ENCODE measurements at regions not wholly inside any gene's neighbourhood (a gene's known extent, or its start where the extent isn't known, plus 50 kb on each side); places are given as distances from the start of the nearest gene placed in this dataset.

GRCh38 chrX:102845020-102845419 lies 92.1 kb upstream of the RAB40AL start:
- peaks cover 53 to 57% of the 10 kb centered on the region in 2 experiments for H3K9me3 Mint-ChIP-seq
- no peaks in the 10 kb centered on the region for H3K27me3 Mint-ChIP-seq (ENCODE audit: low read depth)
- H3K4me1 Mint-ChIP-seq = no peaks in the 10 kb centered on the region
- no peak overlapping the region for H3K18ac ChIP-seq (ENCODE audit: insufficient read length, low read depth, low read length)
- no peaks in the 10 kb centered on the region for H3K4me1 ChIP-seq (ENCODE audit: insufficient read depth, low read length)
- no peak overlapping the region for H2BK5ac ChIP-seq (ENCODE audit: insufficient read length, low read length)
- no peaks in the 10 kb centered on the region for H3K79me1 ChIP-seq (ENCODE audit: insufficient read depth, low read depth, low read length, poor library complexity, severe bottlenecking)
- no peak overlapping the region for H3K23ac ChIP-seq (ENCODE audit: insufficient read length, low read depth, low read length)
- H3K4me3 Mint-ChIP-seq = no peak overlapping the region
- H2AFZ ChIP-seq (ENCODE audit: low read length) = no peak overlapping the region
- no peaks in the 10 kb centered on the region for H4K20me1 ChIP-seq (ENCODE audit: control insufficient read depth, insufficient read depth, insufficient read length)
- H3K14ac ChIP-seq (ENCODE audit: insufficient read depth, low read length) = no peak overlapping the region
- H3K36me3 Mint-ChIP-seq (ENCODE audit: insufficient read depth in 1 of 3, low read depth in 3 of 3) = peaks cover 5 to 23% (median 5%) of the 10 kb centered on the region in 3 experiments; a peak in 5 of 7 replicates
- no peak overlapping the region for H3K56ac ChIP-seq (ENCODE audit: insufficient read length, low read depth, low read length)
- no peak overlapping the region for H3K9ac ChIP-seq (ENCODE audit: extremely low read depth, insufficient read length, low read length)
- H3K4me2 ChIP-seq (ENCODE audit: insufficient read depth, insufficient read length, low read length) = no peak overlapping the region
- no peak overlapping the region for H2BK12ac ChIP-seq (ENCODE audit: insufficient read length, low read depth, low read length)
- H2BK120ac ChIP-seq (ENCODE audit: low read depth, low read length, poor library complexity, severe bottlenecking) = no peak overlapping the region
- no peaks in the 10 kb centered on the region for H3K79me2 ChIP-seq (ENCODE audit: insufficient read depth, low read length)
- no peak overlapping the region for H4K8ac ChIP-seq (replicated peaks; ENCODE audit: insufficient read length, low read depth, low read length)
- no peak overlapping the region for H2BK15ac ChIP-seq (ENCODE audit: low read depth, low read length)
- DNase-seq = no peak
- H3K27me3 ChIP-seq (ENCODE audit: insufficient read depth, low read length) = no peaks in the 10 kb centered on the region
- no peak overlapping the region for H4K91ac ChIP-seq (ENCODE audit: insufficient read length, low read depth, low read length)
- TF ChIP-seq, protein P1, sequence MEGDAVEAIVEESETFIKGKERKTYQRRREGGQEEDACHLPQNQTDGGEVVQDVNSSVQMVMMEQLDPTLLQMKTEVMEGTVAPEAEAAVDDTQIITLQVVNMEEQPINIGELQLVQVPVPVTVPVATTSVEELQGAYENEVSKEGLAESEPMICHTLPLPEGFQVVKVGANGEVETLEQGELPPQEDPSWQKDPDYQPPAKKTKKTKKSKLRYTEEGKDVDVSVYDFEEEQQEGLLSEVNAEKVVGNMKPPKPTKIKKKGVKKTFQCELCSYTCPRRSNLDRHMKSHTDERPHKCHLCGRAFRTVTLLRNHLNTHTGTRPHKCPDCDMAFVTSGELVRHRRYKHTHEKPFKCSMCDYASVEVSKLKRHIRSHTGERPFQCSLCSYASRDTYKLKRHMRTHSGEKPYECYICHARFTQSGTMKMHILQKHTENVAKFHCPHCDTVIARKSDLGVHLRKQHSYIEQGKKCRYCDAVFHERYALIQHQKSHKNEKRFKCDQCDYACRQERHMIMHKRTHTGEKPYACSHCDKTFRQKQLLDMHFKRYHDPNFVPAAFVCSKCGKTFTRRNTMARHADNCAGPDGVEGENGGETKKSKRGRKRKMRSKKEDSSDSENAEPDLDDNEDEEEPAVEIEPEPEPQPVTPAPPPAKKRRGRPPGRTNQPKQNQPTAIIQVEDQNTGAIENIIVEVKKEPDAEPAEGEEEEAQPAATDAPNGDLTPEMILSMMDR (conservative IDR thresholded peaks at IDR 0.05) = no peak
- no peak overlapping the region for H3K27ac Mint-ChIP-seq
- H3K27ac ChIP-seq (ENCODE audit: insufficient read length, low read depth, low read length) = no peak overlapping the region
- H3T11ph ChIP-seq (ENCODE audit: low read length) = no peak overlapping the region
- no peak overlapping the region for H3K4ac ChIP-seq (ENCODE audit: low read depth, low read length)
- H2BK20ac ChIP-seq (ENCODE audit: low read depth, low read length, poor library complexity, severe bottlenecking) = no peak overlapping the region
- H4K5ac ChIP-seq (ENCODE audit: insufficient read length, low read depth, low read length) = no peak overlapping the region
- no peak overlapping the region for H2AK5ac ChIP-seq (ENCODE audit: insufficient read length, low read length)
- no peaks in the 10 kb centered on the region for H3K23me2 ChIP-seq (ENCODE audit: insufficient read length, low read depth, low read length, poor library complexity, severe bottlenecking)
- peaks cover 29% of the 10 kb centered on the region for H3K9me3 ChIP-seq (ENCODE audit: control insufficient read depth, low read depth, low read length)

Measured in H9 (cell line).